IMR-90 (cell line): ENCODE measurements at regions not wholly inside any gene's neighbourhood (a gene's known extent, or its start where the extent isn't known, plus 50 kb on each side); places are given as distances from the start of the nearest gene placed in this dataset.

Experiments
- ATAC-seq: fragments of 200-7000 bp; cut with Tn5 transposase; 2 replicates; pipeline ENCODE4 v1.9.1; 2020; ENCODE audit warnings: low read depth, mild to moderate bottlenecking, moderate library complexity
- BruUV-seq: library from RNA; stranded (reverse); fragments of 400-500 nt; replicated peaks from 2 replicates; lab custom pipeline; 2021; lab: Mats Ljungman, UMichigan
- CTCF ChIA-PET: fragments of 300-600 bp; formaldehyde crosslinking; extraction: SDS; loops from one replicate; lab custom pipeline; 2021; ENCODE audit warnings: antibody characterized with exemption; lab: Yijun Ruan, JAX
- POLR2A ChIA-PET: fragments of 300-600 bp; sonication (Branson Sonifier 250); formaldehyde crosslinking; loops from one replicate; lab custom pipeline; 2022; ENCODE audit warnings: antibody characterized with exemption; ENCODE audit not compliant: unreplicated experiment; lab: Charles Lee
- DNase-seq: peaks from one replicate; pipeline ENCODE4 v3.0.0; 2013
- H2AFZ ChIP-seq: replicated peaks from 2 replicates; pipeline ENCODE3; 2013; ENCODE audit warnings: low read length, mild to moderate bottlenecking; ENCODE audit not compliant: poor library complexity
- H2AK5ac ChIP-seq: 2 replicates; pipeline ENCODE4 v1.6.1; 2013; ENCODE audit warnings: low read depth, low read length, inconsistent platforms
- H2AK9ac ChIP-seq: replicated peaks from 2 replicates; pipeline ENCODE3; 2013; ENCODE audit warnings: mild to moderate bottlenecking, low read depth, low read length, moderate library complexity; ENCODE audit not compliant: poor library complexity
- H2BK120ac ChIP-seq: 2 replicates; pipeline ENCODE4 v1.6.1; 2013; ENCODE audit warnings: low read depth, low read length, inconsistent platforms
- H2BK15ac ChIP-seq: 3 replicates; pipeline ENCODE4 v1.6.1; 2013; ENCODE audit warnings: low read depth, low read length, inconsistent platforms
- H2BK20ac ChIP-seq: 2 replicates; pipeline ENCODE4 v1.6.1; 2013; ENCODE audit warnings: low read depth, mild to moderate bottlenecking, inconsistent platforms, low read length, moderate library complexity
- H2BK5ac ChIP-seq: 2 replicates; pipeline ENCODE4 v1.6.1; 2013; ENCODE audit warnings: mild to moderate bottlenecking, low read depth, low read length, inconsistent platforms; ENCODE audit not compliant: poor library complexity, severe bottlenecking
- H3K14ac ChIP-seq: replicated peaks from 2 replicates; pipeline ENCODE4 v1.6.1; 2013; ENCODE audit warnings: low read depth, low read length, inconsistent platforms
- H3K18ac ChIP-seq: 2 replicates; pipeline ENCODE4 v1.6.1; 2013; ENCODE audit warnings: low read depth, low read length, control low read depth
- H3K23ac ChIP-seq: 2 replicates; pipeline ENCODE4 v1.6.1; 2013; ENCODE audit warnings: low read depth, low read length, inconsistent platforms
- H3K27ac ChIP-seq: 2 replicates; pipeline ENCODE4 v1.5.1; 2013; ENCODE audit warnings: mild to moderate bottlenecking, control low read depth, low read length; ENCODE audit not compliant: insufficient read depth
- H3K27me3 ChIP-seq: 2 replicates; pipeline ENCODE4 v1.6.1; 2013; ENCODE audit warnings: low read length; ENCODE audit not compliant: control insufficient read depth, insufficient read depth
- H3K36me3 ChIP-seq: 2 replicates; pipeline ENCODE4 v1.6.1; 2013; ENCODE audit warnings: low read length, mixed read lengths; ENCODE audit not compliant: control insufficient read depth, insufficient read depth
- H3K4ac ChIP-seq: 2 replicates; pipeline ENCODE4 v1.6.1; 2013; ENCODE audit warnings: low read depth, low read length, inconsistent platforms
- H3K4me1 ChIP-seq: 2 replicates; pipeline ENCODE4 v1.6.1; 2013; ENCODE audit warnings: low read length, mixed read lengths; ENCODE audit not compliant: control insufficient read depth, insufficient read depth
- H3K4me2 ChIP-seq: 2 replicates; pipeline ENCODE4 v1.6.1; 2013; ENCODE audit warnings: low read depth, mild to moderate bottlenecking, control low read depth, low read length, moderate library complexity
- H3K4me3 ChIP-seq: 2 replicates; pipeline ENCODE4 v1.5.1; 2013; ENCODE audit warnings: low read depth, mild to moderate bottlenecking, control low read depth, low read length, moderate library complexity; ENCODE audit not compliant: insufficient read depth
- H3K56ac ChIP-seq: 2 replicates; pipeline ENCODE4 v1.6.1; 2013; ENCODE audit warnings: low read length, inconsistent platforms; ENCODE audit not compliant: insufficient read depth; ENCODE audit errors: extremely low read depth
- H3K79me1 ChIP-seq, 2 experiments: 2 replicates each; pipeline ENCODE4 v1.6.1; 2013; ENCODE audit warnings: low read length in 2 of 2, inconsistent platforms in 1 of 2, low read depth in 1 of 2
- H3K9ac ChIP-seq: 2 replicates; pipeline ENCODE4 v1.6.1; 2013; ENCODE audit warnings: low read depth, low read length, control low read depth
- H3K9me1 ChIP-seq: 2 replicates; pipeline ENCODE4 v1.6.1; 2013; ENCODE audit warnings: low read length, inconsistent platforms; ENCODE audit not compliant: insufficient read depth
- H3K9me3 ChIP-seq: 2 replicates; pipeline ENCODE4 v1.6.1; 2013; ENCODE audit warnings: low read length; ENCODE audit not compliant: control insufficient read depth, insufficient read depth
- H4K20me1 ChIP-seq: 2 replicates; pipeline ENCODE4 v1.6.1; 2013; ENCODE audit warnings: low read length, inconsistent platforms; ENCODE audit not compliant: insufficient read depth
- H4K5ac ChIP-seq: 2 replicates; pipeline ENCODE4 v1.6.1; 2013; ENCODE audit warnings: mild to moderate bottlenecking, low read depth, low read length, control low read depth
- H4K8ac ChIP-seq, 2 experiments: 2 replicates each; pipeline ENCODE4 v1.6.1; 2013; ENCODE audit warnings: low read depth in 2 of 2, low read length in 2 of 2, control low read depth in 1 of 2, inconsistent platforms in 1 of 2
- H4K91ac ChIP-seq: 2 replicates; pipeline ENCODE4 v1.6.1; 2013; ENCODE audit warnings: low read depth, low read length, inconsistent platforms; ENCODE audit not compliant: insufficient read depth
- BHLHE40 ChIP-seq: fragments of 150-350 bp; IDR thresholded peaks from 2 replicates; pipeline ENCODE4 v1.6.1; 2016; ENCODE audit warnings: mild to moderate bottlenecking, low read depth, low read length
- CHD1 ChIP-seq: IDR thresholded peaks from 2 replicates; pipeline ENCODE4 v1.6.1; 2012; ENCODE audit warnings: low read depth, low read length, improper control_type of control experiment
- FOS ChIP-seq: fragments of 150-350 bp; IDR thresholded peaks from 2 replicates; pipeline ENCODE4 v1.6.1; 2016; ENCODE audit warnings: low read depth, low read length
- MAFK ChIP-seq: IDR thresholded peaks from 2 replicates; pipeline ENCODE4 v1.6.1; 2012; ENCODE audit warnings: low read depth, low read length, improper control_type of control experiment
- MAZ ChIP-seq: IDR thresholded peaks from 2 replicates; pipeline ENCODE4 v1.6.1; 2012; ENCODE audit warnings: low read depth, mild to moderate bottlenecking, low read length, improper control_type of control experiment, moderate library complexity, borderline replicate concordance
- NFE2L2 ChIP-seq: fragments of 150-350 bp; IDR thresholded peaks from 2 replicates; pipeline ENCODE4 v1.6.1; 2016; ENCODE audit warnings: low read depth, mild to moderate bottlenecking, low read length
- POLR2A ChIP-seq: IDR thresholded peaks from 2 replicates; pipeline ENCODE4 v1.6.1; 2012; ENCODE audit warnings: mild to moderate bottlenecking, low read depth, low read length
- WGBS, 2 experiments: methylation state at CpG; one replicate each; pipeline versions ENCODE4 v1.1.5 to v1.1.7; 2013; ENCODE audit warnings: missing lambda C conversion rate in 2 of 2; ENCODE audit not compliant: insufficient read length in 1 of 2; ENCODE audit errors: extremely low coverage in 2 of 2; 5-methylcytosine and 5-hydroxymethylcytosine counted together
- dilution Hi-C: fragments of 300-500 bp; cut with HindIII; formaldehyde crosslinking; loops from one replicate; pipeline ENCODE4 v1.14.3; 2018; ENCODE audit warnings: low sequenced_read_pairs; ENCODE audit not compliant: unreplicated experiment
- in situ Hi-C: fragments of 300-500 bp; cut with MboI; formaldehyde crosslinking; loops from 3 replicates; pipeline ENCODE4 v1.14.3; 2019; ENCODE audit warnings: low sequenced_read_pairs, inconsistent platforms, mixed read lengths
- intact Hi-C: fragments of 100-400 bp; cut with micrococcal nuclease; formaldehyde crosslinking; loops from 2 replicates; pipeline ENCODE4 v1.10.0; 2022

DNA sequence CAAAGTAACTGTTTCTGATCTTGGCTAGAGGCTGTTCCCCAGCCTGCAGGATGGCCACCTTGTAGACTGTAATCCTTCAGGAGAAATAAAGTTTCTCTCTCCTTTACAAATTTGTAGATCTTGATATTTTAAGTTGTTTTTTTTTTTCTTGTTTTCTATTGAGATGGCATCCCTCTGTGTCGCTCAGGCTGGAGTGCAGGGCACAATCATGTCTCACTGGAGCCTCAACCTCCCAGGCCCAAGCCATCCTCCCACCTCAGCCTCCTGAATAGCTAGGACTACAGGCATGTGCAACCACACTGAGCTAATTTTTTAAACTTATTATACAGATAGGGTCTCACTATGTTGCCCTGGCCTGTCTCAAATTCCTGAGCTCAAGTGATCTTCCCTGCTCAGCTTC is 389.8 kb upstream of the LRRC4C start:
- CTCF ChIA-PET = no interaction called here
- Histone ChIP-seq H3K36me3 (no peaks in the 10 kb centered on the region), H4K20me1 (no peaks in the 10 kb centered on the region), H3K79me1 (no peaks in the 10 kb centered on the region), H3K4me3 (no peak overlapping the region), H3K4me2 (no peak overlapping the region), H2BK15ac (no peak overlapping the region), H3K9me3 (peaks cover 7% of the 10 kb centered on the region; the same call in 1 of the 2 replicates), H2BK120ac (no peak overlapping the region), H2AK9ac (no peak overlapping the region), H2BK5ac (no peak overlapping the region), H3K27me3 (no peaks in the 10 kb centered on the region), H2AK5ac (no peak overlapping the region), H3K56ac (no peak overlapping the region), H4K91ac (no peak overlapping the region), H2BK20ac (no peak overlapping the region), H2AFZ (no peak overlapping the region), H3K9me1 (no peaks in the 10 kb centered on the region), H3K23ac (no peak overlapping the region), H3K4ac (no peak overlapping the region), H3K14ac (no peak overlapping the region), H4K5ac (no peak overlapping the region), H4K8ac (no peak overlapping the region), H3K27ac (no peak overlapping the region), H3K18ac (no peak overlapping the region), H3K4me1 (no peaks in the 10 kb centered on the region), H3K9ac (no peak overlapping the region)
- TF ChIP-seq NFE2L2 (no peak), FOS (no peak), MAFK (no peak), CHD1 (no peak), POLR2A (no peak), MAZ (no peak), BHLHE40 (no peak)
- ATAC-seq (no peak), DNase-seq (no peak)
- in situ Hi-C loops (no loop called here), dilution Hi-C loops (no loop called here), intact Hi-C loops (no loop called here)
- no TSS peak for BruUV-seq
- WGBS, 2 experiments = no CpG with 5 or more reads among the region's 1 CpG
- POLR2A ChIA-PET = no interaction called here
